ENCODE measurements at regions not wholly inside any gene's neighbourhood (a gene's known extent, or its start where the extent isn't known, plus 50 kb on each side); places are given as distances from the start of the nearest gene placed in this dataset.

GRCh38 chr11:45048870-45049691 lies 97.4 kb upstream of the PRDM11 start:
- Histone ChIP-seq H2AFZ (ENCODE audit: control insufficient read depth, low read length) (no peak overlapping the region), H3K27ac (ENCODE audit: control insufficient read depth, insufficient read depth, low read length) (no peak overlapping the region), H3K9me3 (ENCODE audit: control insufficient read depth, low read depth, low read length) (no peaks in the 10 kb centered on the region), H4K20me1 (ENCODE audit: control insufficient read depth, extremely low read depth, insufficient read depth, low read length) (no peaks in the 10 kb centered on the region), H3K4me3 (ENCODE audit: control insufficient read depth in 2 of 3, extremely low read depth in 1 of 3, insufficient read depth in 2 of 3, low read depth in 1 of 3, low read length in 3 of 3) (no peak overlapping the region), H3K79me2 (ENCODE audit: control insufficient read depth, insufficient read depth, low read length) (no peaks in the 10 kb centered on the region), H3K9ac (ENCODE audit: control insufficient read depth, extremely low read depth, insufficient read depth, low read length) (no peak overlapping the region), H3K9me1 (ENCODE audit: control insufficient read depth, extremely low read depth, insufficient read depth, low read length) (no peaks in the 10 kb centered on the region), H3K4me2 (ENCODE audit: control insufficient read depth, extremely low read depth, insufficient read depth, low read depth, low read length) (no peak overlapping the region), H3K36me3 (ENCODE audit: control insufficient read depth in 2 of 2, extremely low read depth in 1 of 2, insufficient read depth in 2 of 2, low read length in 2 of 2) (no peaks in the 10 kb centered on the region), H3K27me3 (ENCODE audit: control insufficient read depth, extremely low read depth, insufficient read depth, low read length) (no peaks in the 10 kb centered on the region), H3K4me1 (ENCODE audit: control insufficient read depth, extremely low read depth, insufficient read depth, low read length) (peaks cover 15% of the 10 kb centered on the region)
- FAIRE-seq, result no peak
- DNase-seq (ENCODE audit: low read depth, low spot score), result no peak
- dilution Hi-C loops (cut with MboI; ENCODE audit: extremely low pct_ligation_motif_present, low sequenced_read_pairs), result no loop called here
- TF ChIP-seq CTCF (optimal IDR thresholded peaks at IDR 0.05 in 1 of 3, IDR thresholded peaks at IDR 0.05 in 1 of 3, conservative IDR thresholded peaks at IDR 0.05 in 1 of 3; ENCODE audit: extremely low read depth in 1 of 3, insufficient read depth in 2 of 3, low read length in 3 of 3), result no peak
- TF ChIP-seq EZH2 (IDR thresholded peaks at IDR 0.05; ENCODE audit: low read length), result no peak

- no peak overlapping the region for H3K4me3 ChIP-seq (ENCODE audit: control insufficient read depth in 2 of 3, extremely low read depth in 1 of 3, insufficient read depth in 2 of 3, low read depth in 1 of 3, low read length in 3 of 3)
- H4K20me1 ChIP-seq (ENCODE audit: control insufficient read depth, extremely low read depth, insufficient read depth, low read length), result no peaks in the 10 kb centered on the region
- H3K27ac ChIP-seq (ENCODE audit: control insufficient read depth, insufficient read depth, low read length), result no peak overlapping the region
- FAIRE-seq (no peak), DNase-seq (ENCODE audit: low read depth, low spot score) (no peak)
- no peak overlapping the region for H3K9ac ChIP-seq (ENCODE audit: control insufficient read depth, extremely low read depth, insufficient read depth, low read length)
- H3K4me1 ChIP-seq (ENCODE audit: control insufficient read depth, extremely low read depth, insufficient read depth, low read length), result peaks cover 15% of the 10 kb centered on the region
- no peaks in the 10 kb centered on the region for H3K9me1 ChIP-seq (ENCODE audit: control insufficient read depth, extremely low read depth, insufficient read depth, low read length)
- H3K4me2 ChIP-seq (ENCODE audit: control insufficient read depth, extremely low read depth, insufficient read depth, low read depth, low read length), result no peak overlapping the region
- no peak overlapping the region for H2AFZ ChIP-seq (ENCODE audit: control insufficient read depth, low read length)
- no peaks in the 10 kb centered on the region for H3K36me3 ChIP-seq (ENCODE audit: control insufficient read depth in 2 of 2, extremely low read depth in 1 of 2, insufficient read depth in 2 of 2, low read length in 2 of 2)
- dilution Hi-C loops (cut with MboI; ENCODE audit: extremely low pct_ligation_motif_present, low sequenced_read_pairs), result no loop called here
- H3K27me3 ChIP-seq (ENCODE audit: control insufficient read depth, extremely low read depth, insufficient read depth, low read length), result no peaks in the 10 kb centered on the region
- TF ChIP-seq CTCF (optimal IDR thresholded peaks at IDR 0.05 in 1 of 3, IDR thresholded peaks at IDR 0.05 in 1 of 3, conservative IDR thresholded peaks at IDR 0.05 in 1 of 3; ENCODE audit: extremely low read depth in 1 of 3, insufficient read depth in 2 of 3, low read length in 3 of 3), result no peak
- TF ChIP-seq EZH2 (IDR thresholded peaks at IDR 0.05; ENCODE audit: low read length), result no peak
- no peaks in the 10 kb centered on the region for H3K9me3 ChIP-seq (ENCODE audit: control insufficient read depth, low read depth, low read length)
- no peaks in the 10 kb centered on the region for H3K79me2 ChIP-seq (ENCODE audit: control insufficient read depth, insufficient read depth, low read length)
Measured at GRCh38 chr11:45050111-45050510, 96.3 kb upstream of the PRDM11 start.
